GM21447 (cell line): ENCODE measurements at regions not wholly inside any gene's neighbourhood (a gene's known extent, or its start where the extent isn't known, plus 50 kb on each side); places are given as distances from the start of the nearest gene placed in this dataset.
"Not testable (repeated sequence)": the region's sequence is repeated elsewhere in the genome, so short reads cannot be mapped to it uniquely, and the experiment has no call there.

Experiments
- ATAC-seq: cut with Tn5 transposase; IDR thresholded peaks from one replicate; pipeline ENCODE4 v1.9.1; 2021; ENCODE audit not compliant: unreplicated experiment

DNA sequence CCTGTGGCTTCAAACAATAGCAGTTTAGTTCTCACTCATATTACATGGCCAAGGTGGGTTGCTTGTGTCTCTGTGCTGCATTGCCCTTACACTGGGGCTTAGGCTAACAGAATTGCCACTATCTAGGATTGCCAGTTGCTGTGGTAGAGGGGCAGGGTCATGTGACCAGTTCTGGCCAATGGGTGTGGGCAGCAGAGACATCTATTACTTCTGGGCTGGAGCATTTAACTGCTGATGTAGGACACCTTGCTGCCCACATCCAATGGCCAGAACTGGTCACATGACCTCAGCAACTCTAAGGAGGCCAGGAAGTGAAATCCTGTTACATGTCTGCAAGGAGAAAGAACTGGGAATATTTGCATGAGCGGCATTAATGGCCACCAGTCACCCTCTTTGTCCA is 199.3 kb downstream of the C9orf152 start:
- no peak for ATAC-seq

DNA sequence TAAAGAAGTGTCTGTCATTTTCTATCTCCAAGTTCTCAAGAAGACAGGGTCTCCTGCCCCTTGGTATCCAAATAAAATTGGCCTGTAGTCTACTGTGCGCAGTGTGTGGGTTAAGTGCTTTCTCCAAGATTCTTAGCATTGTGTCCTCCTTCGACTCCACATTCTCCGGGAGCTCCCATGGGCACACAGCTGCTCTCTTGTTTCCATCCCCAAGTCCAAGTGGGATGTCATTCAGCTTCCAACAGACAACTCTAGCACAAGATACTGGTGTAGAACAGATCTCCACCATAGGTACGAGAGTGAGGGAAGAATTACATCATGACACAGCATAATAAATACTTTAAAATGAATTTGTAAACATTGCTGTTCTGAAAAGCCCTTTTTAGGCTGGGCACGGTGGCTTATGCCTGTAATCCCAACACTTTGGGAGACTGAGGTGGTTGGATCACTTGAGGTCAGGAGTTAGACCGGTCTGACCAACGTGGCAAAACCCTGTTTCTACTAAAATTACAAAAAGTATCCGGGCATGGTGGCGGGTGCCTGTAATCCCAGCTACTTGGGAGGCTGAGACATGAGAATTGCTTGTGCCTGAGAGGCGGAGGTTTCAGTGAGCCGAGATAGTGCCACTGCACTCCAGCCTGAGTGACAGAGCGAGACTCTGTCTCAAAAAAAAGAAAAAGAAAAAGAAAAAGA is 196.2 kb downstream of the C9orf152 start:
- no peak for ATAC-seq

DNA sequence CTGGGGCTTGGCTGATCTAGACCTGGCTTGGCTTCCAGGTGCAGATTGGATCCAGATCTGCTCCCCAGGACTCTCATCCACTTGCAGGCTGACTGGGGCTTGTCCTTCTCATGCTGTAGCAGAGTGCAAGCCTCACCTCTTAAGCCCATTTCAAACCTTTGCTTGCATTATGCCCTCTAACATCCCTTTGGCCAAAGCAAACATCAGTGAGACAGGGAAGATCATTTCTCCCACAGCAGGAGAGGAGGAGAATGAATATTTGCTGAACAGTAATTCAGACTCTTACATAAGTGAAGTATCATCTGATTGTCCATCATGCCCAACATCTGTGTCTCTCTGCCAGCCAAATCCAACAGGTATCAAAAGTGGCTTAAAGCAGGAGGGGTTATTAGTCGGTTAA is 194.9 kb downstream of the C9orf152 start:
- ATAC-seq = no peak

DNA sequence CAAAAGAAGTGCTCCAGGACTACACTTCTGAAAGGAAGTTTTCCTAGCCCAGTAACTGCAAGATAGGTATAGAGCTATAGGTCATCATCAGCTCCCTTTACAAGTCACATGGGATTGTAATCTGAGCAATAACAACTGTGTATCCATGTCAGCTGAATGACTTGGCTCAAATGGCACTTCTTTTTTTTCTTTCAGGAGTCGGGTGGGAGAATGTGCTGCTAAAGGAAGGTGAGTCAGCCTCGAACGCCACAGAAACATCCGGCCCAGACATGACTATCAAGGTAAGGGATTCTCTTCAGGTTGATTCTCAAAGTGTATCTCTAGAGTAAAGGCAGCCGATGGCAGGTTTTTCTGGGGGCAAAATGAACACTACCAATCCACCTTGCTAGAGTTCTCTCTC is 192.2 kb downstream of the C9orf152 start:
- ATAC-seq = no peak

GRCh38 chr9:110016340-110016739 is 191.6 kb downstream of the C9orf152 start:
- no peak for ATAC-seq

DNA sequence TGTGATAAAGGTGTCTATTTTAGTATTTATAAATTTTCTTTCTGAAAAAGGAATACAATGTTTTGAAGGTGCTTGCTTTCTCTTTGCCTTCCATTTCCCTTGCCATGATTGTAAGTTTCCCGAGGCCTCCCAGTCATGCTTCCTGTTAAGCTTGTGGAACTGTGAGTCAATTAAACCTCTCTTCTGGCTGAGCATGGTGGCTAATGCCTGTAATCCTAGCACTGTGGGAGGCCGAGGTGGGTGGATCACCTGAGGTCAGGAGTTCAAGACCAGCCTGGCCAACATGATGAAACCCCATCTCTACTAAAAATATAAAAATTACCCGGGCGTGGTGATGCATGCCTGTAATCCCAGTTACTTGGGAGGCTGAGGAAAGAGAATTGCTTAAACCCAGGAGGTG is 187.7 kb downstream of the C9orf152 start:
- ATAC-seq = not testable (repeated sequence)

GRCh38 chr9:110021891-110022290 is 186.1 kb downstream of the C9orf152 start:
- ATAC-seq = peak; percentile 99

GRCh38 chr9:110023221-110023620 is 184.7 kb downstream of the C9orf152 start:
- ATAC-seq = not testable (repeated sequence)

DNA sequence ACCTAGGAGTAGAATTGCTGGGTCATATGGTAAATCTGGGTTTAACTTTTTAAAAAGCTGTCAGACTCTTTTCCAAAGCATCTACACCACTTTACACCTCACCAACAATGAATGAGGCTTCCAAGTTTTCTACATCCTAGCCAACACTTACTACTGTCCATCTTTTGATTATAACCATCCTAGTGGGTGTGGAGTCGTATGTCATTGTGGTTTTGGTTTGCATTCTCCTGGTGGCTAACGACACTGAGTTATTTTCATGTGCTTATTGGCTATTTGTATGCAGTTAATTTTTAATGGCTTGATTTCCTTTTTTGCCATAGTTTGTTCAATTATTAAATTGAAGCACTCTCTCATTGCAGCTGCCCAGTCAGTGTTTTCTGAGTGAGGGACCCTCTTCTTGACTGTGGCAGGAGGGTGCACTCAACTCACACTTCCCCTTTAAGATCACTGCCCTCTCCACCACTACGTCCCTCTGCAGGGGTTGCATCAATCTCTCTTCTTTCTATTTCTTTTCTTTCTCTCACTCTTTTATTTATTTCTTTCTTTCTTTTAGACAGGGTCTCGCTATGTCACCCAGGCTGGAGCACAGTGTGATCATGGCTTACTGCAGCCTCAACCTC is 182.3 kb downstream of the C9orf152 start:
- ATAC-seq = no peak

- no peak for ATAC-seq
These were observed 180.3 kb downstream of the C9orf152 start for GRCh38 chr9:110027671-110028081.

GRCh38 chr9:110028271-110028670 is 179.7 kb downstream of the C9orf152 start:
- ATAC-seq = no peak

- ATAC-seq = no peak
These were observed 179.3 kb downstream of the C9orf152 start for GRCh38 chr9:110028676-110029075.

DNA sequence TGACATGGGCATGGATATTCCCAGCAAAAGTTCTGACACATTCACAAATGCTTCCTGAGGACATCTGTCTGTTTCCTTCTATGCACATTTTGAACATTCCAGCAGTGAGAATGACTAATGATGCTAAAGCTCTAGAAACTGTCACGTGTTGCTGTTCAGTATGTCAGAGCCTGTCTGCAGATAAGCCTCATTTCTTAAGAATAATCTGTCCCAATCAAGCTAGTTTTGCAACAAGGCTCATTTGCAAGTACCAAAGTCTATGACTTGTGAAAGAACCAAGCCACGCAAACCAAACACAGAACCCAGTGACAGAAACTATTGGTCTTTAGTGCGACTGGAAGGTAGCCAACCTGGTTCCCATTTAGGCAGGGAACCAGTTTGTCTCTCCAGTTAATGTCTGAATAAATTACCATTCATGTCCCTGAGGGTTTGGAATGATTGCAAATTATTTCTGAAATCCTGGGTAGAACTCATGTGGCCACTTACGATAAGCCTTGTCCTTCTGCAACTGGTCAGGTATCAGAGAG is 178.5 kb downstream of the C9orf152 start:
- ATAC-seq = no peak

- no peak for ATAC-seq
These were observed 177.9 kb downstream of the C9orf152 start for GRCh38 chr9:110029956-110030480.

- ATAC-seq = no peak
These were observed 177.3 kb downstream of the C9orf152 start for GRCh38 chr9:110030632-110031031.

- ATAC-seq = no peak
These were observed 176.3 kb downstream of the C9orf152 start for GRCh38 chr9:110031511-110032173.

DNA sequence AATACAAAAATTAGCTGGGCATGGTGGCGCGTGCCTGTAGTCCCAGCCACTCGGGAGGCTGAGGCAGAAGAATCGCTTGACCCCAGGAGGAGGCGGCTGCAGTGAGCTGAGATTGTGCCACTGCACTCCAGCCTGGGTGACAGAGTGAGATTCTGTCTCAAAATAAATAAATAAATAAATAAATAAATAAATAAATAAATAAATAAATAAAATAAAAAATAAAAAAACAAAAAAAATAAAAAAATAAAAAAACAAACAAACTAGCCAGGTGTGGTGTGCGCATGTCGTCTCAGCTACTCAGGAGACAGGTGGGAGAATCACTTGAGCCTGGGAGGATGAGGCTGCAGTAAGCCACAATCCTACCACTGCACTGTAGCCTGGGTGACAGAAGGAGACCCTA is 175.4 kb downstream of the C9orf152 start:
- not testable (repeated sequence) for ATAC-seq

DNA sequence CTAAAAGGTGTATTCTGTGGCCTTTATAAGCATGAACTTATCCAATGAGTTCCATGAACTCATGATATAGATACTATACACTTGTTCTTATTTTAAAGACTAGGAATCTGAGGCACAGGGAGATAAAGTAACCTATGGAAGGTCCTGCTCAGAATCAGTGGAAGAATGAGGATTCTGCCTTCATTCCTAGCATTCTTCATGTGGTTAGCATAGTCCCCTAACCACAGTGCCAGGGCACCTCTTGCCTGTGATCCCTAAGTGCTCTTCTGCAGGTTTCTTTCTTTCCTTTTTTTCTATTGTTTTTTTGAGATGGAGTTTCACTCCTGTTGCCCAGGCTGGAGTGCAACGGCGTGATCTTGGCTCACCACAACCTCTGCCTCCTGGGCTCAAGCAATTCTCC is 174.1 kb downstream of the C9orf152 start:
- ATAC-seq = no peak

DNA sequence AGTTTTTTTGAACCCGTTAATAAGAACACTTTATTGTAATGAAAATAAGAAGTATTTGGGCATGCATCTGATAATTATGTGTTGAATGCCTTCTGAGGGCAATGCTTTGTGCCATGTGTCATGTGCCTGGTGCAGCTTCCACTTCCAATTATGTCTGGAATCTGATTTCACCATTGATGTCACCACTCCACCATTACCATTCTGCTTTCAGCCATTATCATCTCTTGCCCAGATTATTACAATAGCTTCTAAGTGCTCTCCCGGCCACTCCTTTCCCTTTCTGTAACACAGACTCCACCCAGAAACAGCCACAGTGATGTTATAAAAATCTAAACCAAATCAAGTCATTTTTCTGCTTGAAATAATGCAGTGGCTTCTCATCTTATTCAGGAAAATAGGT is 171.7 kb downstream of the C9orf152 start:
- ATAC-seq = no peak

- ATAC-seq = no peak
These were observed 167.2 kb downstream of the C9orf152 start for GRCh38 chr9:110040788-110041187.

DNA sequence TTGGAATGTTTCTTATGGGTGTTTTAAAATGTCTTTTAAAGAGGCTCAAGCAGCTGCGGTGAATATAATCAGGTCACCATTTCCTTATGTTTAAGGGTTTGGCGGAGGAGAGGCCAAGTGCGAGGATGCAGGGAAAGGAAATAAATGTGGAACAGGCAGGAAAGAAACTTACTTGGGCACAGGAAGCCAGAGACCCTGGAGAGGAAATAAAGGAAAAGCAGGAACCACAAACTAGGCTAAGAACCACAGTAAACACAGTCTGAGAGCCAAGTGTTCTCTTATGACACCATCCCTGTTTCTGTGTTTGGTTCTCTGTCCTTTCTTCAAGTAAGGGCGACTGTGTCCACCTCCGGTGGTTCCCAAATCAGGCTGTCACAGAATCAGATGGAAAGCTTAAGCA is 166.5 kb downstream of the C9orf152 start:
- no peak for ATAC-seq
